HG03571 (cell line): ENCODE measurements at regions not wholly inside any gene's neighbourhood (a gene's known extent, or its start where the extent isn't known, plus 50 kb on each side); places are given as distances from the start of the nearest gene placed in this dataset.
"Not testable (repeated sequence)": the region's sequence is repeated elsewhere in the genome, so short reads cannot be mapped to it uniquely, and the experiment has no call there.

Source experiments
- ATAC-seq: cut with Tn5 transposase; IDR thresholded peaks from one replicate; pipeline ENCODE4 v1.9.1; 2021; ENCODE audit not compliant: unreplicated experiment

- ATAC-seq, result no peak
Observed at GRCh38 chr11:86148345-86148747, 79.5 kb upstream of the PICALM start.

- ATAC-seq, result no peak
Observed at GRCh38 chr11:86147004-86147403, 78.1 kb upstream of the PICALM start.

- ATAC-seq, result peak; percentile 51
Observed at GRCh38 chr11:86145439-86146156, 76.7 kb upstream of the PICALM start.

- ATAC-seq, result no peak
Observed at GRCh38 chr11:86144846-86145245, 76.0 kb upstream of the PICALM start.

- not testable (repeated sequence) for ATAC-seq
Observed at GRCh38 chr11:86144087-86144486, 75.2 kb upstream of the PICALM start.

- no peak for ATAC-seq
Observed at GRCh38 chr11:86143087-86144030, 74.5 kb upstream of the PICALM start.

- no peak for ATAC-seq
Observed at GRCh38 chr11:86142170-86142569, 73.3 kb upstream of the PICALM start.

GRCh38 chr11:86141727-86142126 is 72.8 kb upstream of the PICALM start:
- ATAC-seq, result no peak

GRCh38 chr11:86140334-86140990 is 71.6 kb upstream of the PICALM start:
- no peak for ATAC-seq

- ATAC-seq, result peak; percentile 90
Observed at GRCh38 chr11:86138958-86139357, 70.1 kb upstream of the PICALM start.

GRCh38 chr11:86136538-86136937 is 67.7 kb upstream of the PICALM start:
- no peak for ATAC-seq

- no peak for ATAC-seq
Observed at GRCh38 chr11:86135319-86135714, 66.4 kb upstream of the PICALM start.

- no peak for ATAC-seq
Observed at GRCh38 chr11:86134580-86135318, 65.9 kb upstream of the PICALM start.

- no peak for ATAC-seq
Observed at GRCh38 chr11:86132667-86133249, 63.9 kb upstream of the PICALM start.

GRCh38 chr11:86129740-86130540 is 61.1 kb upstream of the PICALM start:
- ATAC-seq, result peak; percentile 65

GRCh38 chr11:86128914-86129313 is 60.0 kb upstream of the PICALM start:
- ATAC-seq, result no peak

- no peak for ATAC-seq
Observed at GRCh38 chr11:86126862-86127261, 58.0 kb upstream of the PICALM start.

- no peak for ATAC-seq
Observed at GRCh38 chr11:86124251-86125233, 55.7 kb upstream of the PICALM start.
